B cell (primary cell): ENCODE measurements at regions not wholly inside any gene's neighbourhood (a gene's known extent, or its start where the extent isn't known, plus 50 kb on each side); places are given as distances from the start of the nearest gene placed in this dataset.

Experiments used
- ATAC-seq: fragments of 200-7000 bp; cut with Tn5 transposase; one replicate; pipeline ENCODE4 v1.10.0; 2021; ENCODE audit warnings: low read depth, mild to moderate bottlenecking, moderate number of reproducible peaks, moderate library complexity
- CTCF ChIA-PET: fragments of 350-600 bp; sonication (Branson Sonifier 250); formaldehyde crosslinking; loops from one replicate; lab custom pipeline; 2021; ENCODE audit warnings: antibody characterized with exemption, inconsistent platforms; lab: Charles Lee
- POLR2A ChIA-PET: fragments of 350-600 bp; sonication (Branson Sonifier 250); formaldehyde crosslinking; loops from one replicate; lab custom pipeline; 2021; ENCODE audit warnings: antibody characterized with exemption; lab: Charles Lee
- DNase-seq: peaks from one replicate; pipeline ENCODE4 v3.0.0; 2013
- H2AFZ ChIP-seq: 2 replicates; pipeline ENCODE4 v1.6.1; 2012; ENCODE audit warnings: mild to moderate bottlenecking, low read depth, low read length; ENCODE audit not compliant: insufficient read depth, poor library complexity, severe bottlenecking
- H3K27ac ChIP-seq, 2 donors: 1 replicate in 1 of 2; 2 replicates in 1 of 2; pipeline ENCODE4 v1.5.1; 2012 to 2013; ENCODE audit warnings: low read length in 2 of 2, mild to moderate bottlenecking in 2 of 2, moderate library complexity in 1 of 2
- H3K27me3 ChIP-seq, 4 experiments: fragments of 200-600 bp in 1 of 4; sonication (generic) in 1 of 4; replicated peaks in 1 of 4; 1 replicate in 2 of 4; 2 replicates in 2 of 4; pipeline versions ENCODE4 v1.6.1 to v1.7.0; 2013 to 2016; ENCODE audit warnings: low read length in 3 of 4, mild to moderate bottlenecking in 2 of 4, mixed read lengths in 1 of 4, moderate library complexity in 1 of 4; ENCODE audit not compliant: insufficient read depth in 4 of 4, control insufficient read depth in 3 of 4; ENCODE audit errors: control extremely low read depth in 1 of 4
- H3K36me3 ChIP-seq, 2 experiments: replicated peaks in 1 of 2; 1 replicate in 1 of 2; 2 replicates in 1 of 2; pipeline versions ENCODE4 v1.6.1 to v1.7.1; 2013; ENCODE audit warnings: low read length in 1 of 2; ENCODE audit not compliant: insufficient read depth in 2 of 2, control insufficient read depth in 1 of 2; ENCODE audit errors: control extremely low read depth in 1 of 2, extremely low read depth in 1 of 2
- H3K4me1 ChIP-seq, 2 donors: fragments of 200-600 bp in 1 of 2; sonication (generic) in 1 of 2; 1 replicate in 1 of 2; 2 replicates in 1 of 2; pipeline versions ENCODE4 v1.5.1 to v1.6.1; 2013 to 2017; ENCODE audit warnings: low read length in 2 of 2; ENCODE audit not compliant: control insufficient read depth in 2 of 2, insufficient read depth in 2 of 2
- H3K4me2 ChIP-seq: replicated peaks from 2 replicates; pipeline ENCODE3; 2012; ENCODE audit warnings: mild to moderate bottlenecking, low read depth, low read length; ENCODE audit not compliant: poor library complexity, severe bottlenecking
- H3K4me3 ChIP-seq, 5 experiments: fragments of 200-600 bp in 1 of 5; sonication (generic) in 1 of 5; 1 replicate in 3 of 5; 2 replicates in 2 of 5; pipeline versions ENCODE4 v1.5.1 to v1.7.0; 2011 to 2016; ENCODE audit warnings: low read length in 4 of 5, mild to moderate bottlenecking in 4 of 5, low read depth in 2 of 5, control low read depth in 1 of 5, moderate library complexity in 1 of 5; ENCODE audit not compliant: insufficient read depth in 1 of 5; ENCODE audit errors: control extremely low read depth in 1 of 5, extremely low read depth in 1 of 5
- H3K79me2 ChIP-seq: fragments of 200-600 bp; sonication (generic); one replicate; pipeline ENCODE4 v1.6.0; 2016; ENCODE audit warnings: low read length; ENCODE audit not compliant: control insufficient read depth, insufficient read depth
- H3K9ac ChIP-seq: fragments of 200-600 bp; sonication (generic); 2 replicates; pipeline ENCODE4 v1.6.1; 2017; ENCODE audit warnings: mild to moderate bottlenecking, low read length, moderate library complexity
- H3K9me3 ChIP-seq, 3 donors: one replicate each; pipeline versions ENCODE4 v1.6.1 to v1.7.1; 2013; ENCODE audit warnings: low read length in 2 of 3; ENCODE audit not compliant: control insufficient read depth in 2 of 3, insufficient read depth in 1 of 3; ENCODE audit errors: control extremely low read depth in 1 of 3
- H4K20me1 ChIP-seq: 2 replicates; pipeline ENCODE4 v1.6.0; 2012; ENCODE audit warnings: mild to moderate bottlenecking, low read length; ENCODE audit not compliant: insufficient read depth, control insufficient read depth, poor library complexity, severe bottlenecking
- H3K27ac Mint-ChIP-seq: one replicate; pipeline ENCODE4 v1.8.0; 2021; ENCODE audit warnings: mixed read lengths
- H3K27me3 Mint-ChIP-seq: one replicate; pipeline ENCODE4 v1.8.0; 2021; ENCODE audit warnings: mixed read lengths
- H3K4me1 Mint-ChIP-seq: one replicate; pipeline ENCODE4 v1.8.0; 2021; ENCODE audit warnings: mixed read lengths
- H3K4me3 Mint-ChIP-seq: one replicate; pipeline ENCODE4 v1.8.0; 2021; ENCODE audit warnings: mixed read lengths
- H3K9me3 Mint-ChIP-seq: one replicate; pipeline ENCODE4 v1.8.0; 2022; ENCODE audit warnings: mixed read lengths; ENCODE audit not compliant: insufficient read depth
- CTCF ChIP-seq: fragments of 200-600 bp; IDR thresholded peaks from one replicate; pipeline ENCODE4 v1.8.0; 2022; ENCODE audit warnings: antibody characterized with exemption, mild to moderate bottlenecking
- EZH2 ChIP-seq: IDR thresholded peaks from 2 replicates; pipeline ENCODE4 v1.6.1; 2012; ENCODE audit warnings: borderline replicate concordance, low read depth, mild to moderate bottlenecking, moderate library complexity, low read length; ENCODE audit not compliant: insufficient read depth, poor library complexity, severe bottlenecking
- WGBS: methylation state at CpG from one replicate; pipeline ENCODE4 v1.1.5; 2013; ENCODE audit warnings: missing lambda C conversion rate; ENCODE audit not compliant: insufficient coverage; 5-methylcytosine and 5-hydroxymethylcytosine counted together
- intact Hi-C: fragments of 100-400 bp; cut with micrococcal nuclease; formaldehyde crosslinking; loops from one replicate; pipeline ENCODE4 v1.10.0; 2022

GRCh38 chr2:149901231-149901859 is 313.8 kb upstream of the MMADHC start:
- 100% methylated on average over 1 of the region's 4 CpGs for WGBS
- H3K27me3 ChIP-seq: no peaks in the 10 kb centered on the region
- no peaks in the 10 kb centered on the region for H3K4me1 ChIP-seq
- POLR2A ChIA-PET: no interaction called here
- H3K9ac ChIP-seq: no peak overlapping the region
- no peaks in the 10 kb centered on the region for H3K27me3 Mint-ChIP-seq
- DNase-seq: no peak
- H3K4me2 ChIP-seq: no peak overlapping the region
- no peak for ATAC-seq
- H3K27ac Mint-ChIP-seq: no peak overlapping the region
- H4K20me1 ChIP-seq: no peaks in the 10 kb centered on the region
- H3K79me2 ChIP-seq: no peaks in the 10 kb centered on the region
- peaks cover 0 to 8% (median 0%) of the 10 kb centered on the region in 3 donors for H3K9me3 ChIP-seq
- CTCF ChIA-PET: no interaction called here
- H3K27ac ChIP-seq: no peak overlapping the region
- H2AFZ ChIP-seq: no peak overlapping the region
- no peaks in the 10 kb centered on the region for H3K9me3 Mint-ChIP-seq
- H3K4me3 Mint-ChIP-seq: no peak overlapping the region
- no peak for TF ChIP-seq EZH2
- TF ChIP-seq CTCF: no peak
- H3K4me3 ChIP-seq: no peak overlapping the region
- no peaks in the 10 kb centered on the region for H3K36me3 ChIP-seq
- no peaks in the 10 kb centered on the region for H3K4me1 Mint-ChIP-seq
- intact Hi-C loops: no loop called here

- intact Hi-C loops: no loop called here
- Mint-ChIP-seq H3K9me3 (no peaks in the 10 kb centered on the region), H3K27me3 (no peaks in the 10 kb centered on the region), H3K4me1 (no peaks in the 10 kb centered on the region), H3K27ac (no peak overlapping the region), H3K4me3 (no peak overlapping the region)
- Histone ChIP-seq H3K27me3 (no peaks in the 10 kb centered on the region), H3K4me2 (no peak overlapping the region), H3K9me3 (peaks cover 0 to 6% (median 0%) of the 10 kb centered on the region in 3 donors), H3K27ac (no peak overlapping the region), H3K36me3 (no peaks in the 10 kb centered on the region), H3K4me3 (no peak overlapping the region), H4K20me1 (no peaks in the 10 kb centered on the region), H3K79me2 (no peaks in the 10 kb centered on the region), H2AFZ (no peak overlapping the region), H3K9ac (no peak overlapping the region), H3K4me1 (no peaks in the 10 kb centered on the region)
- TF ChIP-seq EZH2 (no peak), CTCF (no peak)
- POLR2A ChIA-PET: no interaction called here
- CTCF ChIA-PET: no interaction called here
- DNase-seq (no peak), ATAC-seq (no peak)
- WGBS: no CpG with 5 or more reads among the region's 2 CpGs
These were observed 311.8 kb upstream of the MMADHC start for GRCh38 chr2:149899390-149899789.
